Endothelial cell of umbilical vein (primary cell): ENCODE measurements at regions not wholly inside any gene's neighbourhood (a gene's known extent, or its start where the extent isn't known, plus 50 kb on each side); places are given as distances from the start of the nearest gene placed in this dataset.

Source experiments
- CTCF ChIP-seq, 2 donors: IDR thresholded peaks; 1 replicate in 1 of 2; 2 replicates in 1 of 2; pipeline ENCODE4 v1.5.1; 2011; ENCODE audit warnings: low read length in 2 of 2, mild to moderate bottlenecking in 2 of 2, moderate library complexity in 2 of 2, control low read depth in 1 of 2, inconsistent platforms in 1 of 2, low read depth in 1 of 2; ENCODE audit not compliant: insufficient read depth in 1 of 2; ENCODE audit errors: extremely low read depth in 1 of 2
- JUN ChIP-seq: IDR thresholded peaks from 2 replicates; pipeline ENCODE4 v1.6.1; 2011; ENCODE audit warnings: borderline replicate concordance, low read depth; ENCODE audit not compliant: insufficient read length, insufficient read depth

GRCh38 chr15:95816591-95816990 is 513.9 kb upstream of the NR2F2 start:
- no peak for TF ChIP-seq CTCF (IDR thresholded peaks at IDR 0.05; ENCODE audit: extremely low read depth in 1 of 2, insufficient read depth in 1 of 2, low read depth in 1 of 2, low read length in 2 of 2)
- no peak for TF ChIP-seq JUN
